ENCODE measurements at regions not wholly inside any gene's neighbourhood (a gene's known extent, or its start where the extent isn't known, plus 50 kb on each side); places are given as distances from the start of the nearest gene placed in this dataset.

DNA sequence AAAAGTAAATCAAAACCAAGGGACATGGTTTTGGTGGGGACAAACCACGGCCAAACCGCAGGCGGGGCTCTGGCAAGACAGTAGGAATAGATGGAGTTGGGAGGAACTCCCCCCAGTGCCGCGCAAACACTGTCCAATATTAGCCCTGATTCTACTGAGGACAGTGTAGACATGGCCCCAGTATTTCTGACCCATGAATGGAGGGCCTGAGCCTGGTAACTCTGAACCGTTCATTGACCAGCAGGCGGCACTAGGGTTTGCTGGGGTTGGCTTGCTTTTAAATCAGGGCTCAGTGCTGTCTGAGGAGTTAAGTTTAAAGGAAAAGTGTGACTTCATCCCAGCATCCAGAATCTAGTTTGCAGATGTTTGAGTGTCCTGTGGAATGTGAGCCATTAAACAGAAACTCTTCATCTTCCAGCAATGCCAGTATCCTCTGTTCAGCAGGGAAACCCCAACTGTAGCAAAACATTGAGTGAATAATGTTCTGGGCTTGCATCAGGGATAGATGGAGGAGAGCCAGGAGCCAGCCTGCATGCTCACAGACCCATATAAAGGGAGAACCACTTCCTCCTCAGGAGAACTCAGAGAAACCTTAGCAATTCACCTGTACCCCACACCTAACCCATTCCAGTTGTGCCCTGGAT, 147.4 kb upstream of the PRSS58 start:
- DNase-seq: peak; percentile 66
- H3K27ac Mint-ChIP-seq: no peak overlapping the region

DNA sequence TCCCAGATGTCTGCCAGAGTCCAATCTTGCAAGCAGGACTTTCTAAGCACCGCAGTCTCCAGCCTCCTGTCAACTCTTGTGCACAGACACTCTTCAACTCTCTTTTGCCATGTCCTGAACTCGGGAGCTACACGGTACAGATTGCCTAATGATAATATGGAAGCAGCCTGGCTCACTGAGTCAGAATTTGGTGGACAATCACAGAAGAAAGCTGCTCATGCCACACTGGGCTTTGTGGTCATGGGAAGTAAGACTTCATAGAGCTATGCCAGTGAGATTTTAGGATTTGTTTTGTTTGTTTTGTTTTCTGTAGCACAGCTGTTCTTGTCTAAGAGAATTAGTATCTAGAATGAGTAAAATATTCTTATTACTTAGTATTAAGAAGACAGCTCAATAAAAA, 144.1 kb upstream of the PRSS58 start:
- H3K27ac Mint-ChIP-seq: no peak overlapping the region
- H3K4me3 Mint-ChIP-seq: no peak overlapping the region
- peaks cover 10% of the 10 kb centered on the region for H3K4me1 Mint-ChIP-seq (ENCODE audit: low read depth)
- DNase-seq: no peak
- H3K9me3 Mint-ChIP-seq: no peaks in the 10 kb centered on the region
- no peaks in the 10 kb centered on the region for H3K36me3 Mint-ChIP-seq (ENCODE audit: low read depth)
- TF ChIP-seq CTCF (IDR thresholded peaks at IDR 0.05): no peak
- peaks cover 38% of the 10 kb centered on the region for H3K27me3 Mint-ChIP-seq (ENCODE audit: insufficient read depth)

More for the DNA sequence above, 147.4 kb upstream of the PRSS58 start:
- no peak overlapping the region for H3K4me3 Mint-ChIP-seq
- TF ChIP-seq CTCF (IDR thresholded peaks at IDR 0.05): peak; percentile 49
- H3K36me3 Mint-ChIP-seq (ENCODE audit: low read depth): no peaks in the 10 kb centered on the region
- H3K4me1 Mint-ChIP-seq (ENCODE audit: low read depth): peaks cover 35% of the 10 kb centered on the region
- no peaks in the 10 kb centered on the region for H3K9me3 Mint-ChIP-seq
- peaks cover 19% of the 10 kb centered on the region for H3K27me3 Mint-ChIP-seq (ENCODE audit: insufficient read depth)

GRCh38 chr7:142400042-142400533, 142.2 kb upstream of the PRSS58 start:
- H3K27ac Mint-ChIP-seq: no peak overlapping the region
- no peak overlapping the region for H3K4me3 Mint-ChIP-seq
- peaks cover 3% of the 10 kb centered on the region for H3K4me1 Mint-ChIP-seq (ENCODE audit: low read depth)
- H3K36me3 Mint-ChIP-seq (ENCODE audit: low read depth): no peaks in the 10 kb centered on the region
- DNase-seq: no peak
- no peaks in the 10 kb centered on the region for H3K9me3 Mint-ChIP-seq
- no peak for TF ChIP-seq CTCF (IDR thresholded peaks at IDR 0.05)
- H3K27me3 Mint-ChIP-seq (ENCODE audit: insufficient read depth): peaks cover 41% of the 10 kb centered on the region

DNA sequence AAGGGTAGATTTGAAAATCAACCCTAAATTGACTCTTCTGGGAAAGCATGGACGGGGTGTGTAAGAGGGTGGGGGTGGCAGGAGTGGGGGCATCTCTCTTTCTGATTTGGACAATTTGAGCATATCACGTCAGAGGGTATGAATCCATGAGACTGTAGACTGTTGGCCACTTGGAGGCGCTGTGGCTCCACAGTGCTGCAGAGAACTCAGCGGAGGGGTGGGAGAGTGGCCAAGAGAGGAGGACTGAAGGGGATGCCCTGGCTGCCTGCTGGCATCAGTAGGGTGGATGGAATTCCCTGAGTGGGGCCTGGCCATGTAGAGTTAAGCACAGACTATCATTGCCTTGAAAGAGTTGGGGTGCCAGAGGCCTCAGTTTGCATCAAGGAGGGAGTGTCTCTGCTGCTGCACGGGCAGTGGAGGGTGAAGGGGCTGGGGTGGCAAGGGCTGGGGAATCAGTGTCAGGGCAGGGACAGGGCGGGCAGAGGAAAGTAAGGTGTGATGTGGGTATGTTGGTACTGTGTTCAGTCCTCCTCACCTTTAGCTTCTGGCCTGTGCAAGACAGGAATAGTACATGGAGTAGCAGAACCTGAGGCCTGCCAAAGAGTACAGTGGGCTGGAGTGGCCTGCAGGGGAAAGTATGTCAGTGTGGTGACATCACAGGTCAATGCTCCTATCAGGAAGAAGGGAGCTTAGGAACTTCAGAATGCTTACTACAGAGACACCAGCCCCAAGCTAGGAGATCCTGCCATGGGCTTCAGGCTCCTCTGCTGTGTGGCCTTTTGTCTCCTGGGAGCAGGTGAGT, 133.5 kb upstream of the PRSS58 start:
- no peaks in the 10 kb centered on the region for H3K9me3 Mint-ChIP-seq
- H3K27me3 Mint-ChIP-seq (ENCODE audit: insufficient read depth): peaks cover 1% of the 10 kb centered on the region
- H3K27ac Mint-ChIP-seq: no peak overlapping the region
- DNase-seq: no peak
- peak; percentile 78 for TF ChIP-seq CTCF (IDR thresholded peaks at IDR 0.05)
- no peaks in the 10 kb centered on the region for H3K36me3 Mint-ChIP-seq (ENCODE audit: low read depth)
- no peak overlapping the region for H3K4me3 Mint-ChIP-seq
- peaks cover 18% of the 10 kb centered on the region; the same call in 1 of the 2 replicates for H3K4me1 Mint-ChIP-seq (ENCODE audit: low read depth)

- no peak for TF ChIP-seq CTCF (IDR thresholded peaks at IDR 0.05)
- Mint-ChIP-seq H3K9me3 (no peaks in the 10 kb centered on the region), H3K36me3 (ENCODE audit: low read depth) (no peaks in the 10 kb centered on the region), H3K4me1 (ENCODE audit: low read depth) (peaks cover 30% of the 10 kb centered on the region), H3K4me3 (no peak overlapping the region), H3K27me3 (ENCODE audit: insufficient read depth) (peaks cover 1% of the 10 kb centered on the region; the same call in 1 of the 2 replicates), H3K27ac (no peak overlapping the region)
- no peak for DNase-seq
Observed at GRCh38 chr7:142389544-142389943, 131.7 kb upstream of the PRSS58 start.
